Transverse colon (tissue), 4 donors: ENCODE measurements at regions not wholly inside any gene's neighbourhood (a gene's known extent, or its start where the extent isn't known, plus 50 kb on each side); places are given as distances from the start of the nearest gene placed in this dataset.

Experiments
- POLR2A ChIP-seq: fragments of 450-650 bp; IDR thresholded peaks from one replicate; pipeline ENCODE4 v1.6.1; 2016; ENCODE audit warnings: antibody characterized with exemption, mild to moderate bottlenecking, moderate library complexity
- POLR2AphosphoS5 ChIP-seq, 3 donors: sonication (generic); formaldehyde crosslinking; IDR thresholded peaks; one replicate each; pipeline ENCODE4 v1.6.1; 2016; ENCODE audit warnings: antibody characterized with exemption in 3 of 3
- TF ChIP-seq, protein P1 (sequence below), 5 experiments: fragments of 200-600 bp in 3 of 5; fragments of 450-650 bp in 2 of 5; sonication (generic) in 3 of 5; IDR thresholded peaks; 1 replicate in 2 of 5; 2 replicates in 3 of 5; pipeline ENCODE4 v1.5.1; 2016 to 2017; ENCODE audit warnings: antibody characterized with exemption in 5 of 5, inconsistent platforms in 3 of 5, mild to moderate bottlenecking in 2 of 5, moderate library complexity in 1 of 5

DNA sequence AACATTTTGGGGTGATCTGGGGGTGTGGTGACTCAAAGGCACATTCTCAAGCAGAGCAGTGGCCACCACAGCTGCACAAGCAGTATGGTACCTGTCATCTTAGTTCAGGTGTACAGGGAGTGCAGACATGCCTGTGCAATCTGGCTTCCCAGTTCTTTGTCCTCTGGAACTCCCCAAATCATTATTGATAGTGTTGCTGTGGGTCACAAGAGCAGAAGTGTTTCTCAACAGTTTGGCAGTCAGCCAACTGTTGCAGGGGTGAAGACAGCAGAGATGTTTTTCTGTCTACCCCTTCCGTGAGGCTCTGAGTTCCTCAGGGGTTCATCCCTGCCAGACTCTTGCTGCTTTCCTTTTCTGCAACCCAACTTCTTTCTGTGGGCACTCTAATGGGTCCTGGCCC is 206.5 kb upstream of the ZSWIM2 start:
- TF ChIP-seq, protein P1, sequence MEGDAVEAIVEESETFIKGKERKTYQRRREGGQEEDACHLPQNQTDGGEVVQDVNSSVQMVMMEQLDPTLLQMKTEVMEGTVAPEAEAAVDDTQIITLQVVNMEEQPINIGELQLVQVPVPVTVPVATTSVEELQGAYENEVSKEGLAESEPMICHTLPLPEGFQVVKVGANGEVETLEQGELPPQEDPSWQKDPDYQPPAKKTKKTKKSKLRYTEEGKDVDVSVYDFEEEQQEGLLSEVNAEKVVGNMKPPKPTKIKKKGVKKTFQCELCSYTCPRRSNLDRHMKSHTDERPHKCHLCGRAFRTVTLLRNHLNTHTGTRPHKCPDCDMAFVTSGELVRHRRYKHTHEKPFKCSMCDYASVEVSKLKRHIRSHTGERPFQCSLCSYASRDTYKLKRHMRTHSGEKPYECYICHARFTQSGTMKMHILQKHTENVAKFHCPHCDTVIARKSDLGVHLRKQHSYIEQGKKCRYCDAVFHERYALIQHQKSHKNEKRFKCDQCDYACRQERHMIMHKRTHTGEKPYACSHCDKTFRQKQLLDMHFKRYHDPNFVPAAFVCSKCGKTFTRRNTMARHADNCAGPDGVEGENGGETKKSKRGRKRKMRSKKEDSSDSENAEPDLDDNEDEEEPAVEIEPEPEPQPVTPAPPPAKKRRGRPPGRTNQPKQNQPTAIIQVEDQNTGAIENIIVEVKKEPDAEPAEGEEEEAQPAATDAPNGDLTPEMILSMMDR (IDR thresholded peaks at IDR 0.05) = no peak
- TF ChIP-seq POLR2AphosphoS5 (IDR thresholded peaks at IDR 0.05) = no peak
- TF ChIP-seq POLR2A = no peak
